Mammary epithelial cell (primary cell): ENCODE measurements at regions not wholly inside any gene's neighbourhood (a gene's known extent, or its start where the extent isn't known, plus 50 kb on each side); places are given as distances from the start of the nearest gene placed in this dataset.
A peak's percentile ranks its signal among the peaks of the same experiment; 100 is the strongest.

Experiments
- EZH2 ChIP-seq: IDR thresholded peaks from 2 replicates; pipeline ENCODE4 v1.6.1; 2012; ENCODE audit warnings: low read length, inconsistent platforms, borderline replicate concordance
- TF ChIP-seq, protein P1 (sequence below), 2 donors: IDR thresholded peaks in 1 of 2; conservative IDR thresholded peaks in 1 of 2; 2 replicates each; pipeline ENCODE4 v1.5.1; 2011 to 2012; ENCODE audit warnings: inconsistent platforms in 2 of 2, low read length in 2 of 2, mild to moderate bottlenecking in 2 of 2, control low read depth in 1 of 2, low read depth in 1 of 2; ENCODE audit not compliant: insufficient read depth in 1 of 2; ENCODE audit errors: extremely low read depth in 1 of 2

GRCh38 chr2:37809525-37809924 is 115.6 kb upstream of the RMDN2 start:
- TF ChIP-seq, protein P1, sequence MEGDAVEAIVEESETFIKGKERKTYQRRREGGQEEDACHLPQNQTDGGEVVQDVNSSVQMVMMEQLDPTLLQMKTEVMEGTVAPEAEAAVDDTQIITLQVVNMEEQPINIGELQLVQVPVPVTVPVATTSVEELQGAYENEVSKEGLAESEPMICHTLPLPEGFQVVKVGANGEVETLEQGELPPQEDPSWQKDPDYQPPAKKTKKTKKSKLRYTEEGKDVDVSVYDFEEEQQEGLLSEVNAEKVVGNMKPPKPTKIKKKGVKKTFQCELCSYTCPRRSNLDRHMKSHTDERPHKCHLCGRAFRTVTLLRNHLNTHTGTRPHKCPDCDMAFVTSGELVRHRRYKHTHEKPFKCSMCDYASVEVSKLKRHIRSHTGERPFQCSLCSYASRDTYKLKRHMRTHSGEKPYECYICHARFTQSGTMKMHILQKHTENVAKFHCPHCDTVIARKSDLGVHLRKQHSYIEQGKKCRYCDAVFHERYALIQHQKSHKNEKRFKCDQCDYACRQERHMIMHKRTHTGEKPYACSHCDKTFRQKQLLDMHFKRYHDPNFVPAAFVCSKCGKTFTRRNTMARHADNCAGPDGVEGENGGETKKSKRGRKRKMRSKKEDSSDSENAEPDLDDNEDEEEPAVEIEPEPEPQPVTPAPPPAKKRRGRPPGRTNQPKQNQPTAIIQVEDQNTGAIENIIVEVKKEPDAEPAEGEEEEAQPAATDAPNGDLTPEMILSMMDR (conservative IDR thresholded peaks at IDR 0.05 in 1 of 2, IDR thresholded peaks at IDR 0.05 in 1 of 2; ENCODE audit: extremely low read depth in 1 of 2, insufficient read depth in 1 of 2, low read depth in 1 of 2, low read length in 2 of 2) = peak; percentile 63 to 65
- TF ChIP-seq EZH2 = no peak
